NCI-H748 treated with DMSO at 0.1 percent for 48 hours (cell line): ENCODE measurements at regions not wholly inside any gene's neighbourhood (a gene's known extent, or its start where the extent isn't known, plus 50 kb on each side); places are given as distances from the start of the nearest gene placed in this dataset.

Source experiments
- DNase-seq: peaks from one replicate; lab custom pipeline; 2025; lab: John Stamatoyannopoulos, UW

DNA sequence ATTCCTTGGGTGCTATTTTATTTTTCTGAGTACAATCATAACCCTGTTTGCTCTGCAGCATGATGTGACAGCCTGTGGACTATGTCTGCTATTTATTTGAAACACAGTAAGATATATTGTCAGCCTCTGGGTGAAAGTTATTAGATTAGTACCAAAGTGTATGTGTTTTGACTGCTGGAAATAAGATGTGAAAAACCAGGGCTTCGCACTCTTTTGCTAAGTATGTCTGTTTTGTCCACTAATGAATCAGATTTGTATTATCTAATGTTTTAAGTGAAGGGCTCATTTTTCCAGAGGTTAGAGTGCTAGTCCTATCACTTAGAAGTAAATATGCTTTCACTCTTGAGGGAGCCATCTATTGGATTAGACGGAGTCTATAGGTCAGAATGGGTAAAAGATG, 569.8 kb upstream of the FZD8 start:
- no peak for DNase-seq

DNA sequence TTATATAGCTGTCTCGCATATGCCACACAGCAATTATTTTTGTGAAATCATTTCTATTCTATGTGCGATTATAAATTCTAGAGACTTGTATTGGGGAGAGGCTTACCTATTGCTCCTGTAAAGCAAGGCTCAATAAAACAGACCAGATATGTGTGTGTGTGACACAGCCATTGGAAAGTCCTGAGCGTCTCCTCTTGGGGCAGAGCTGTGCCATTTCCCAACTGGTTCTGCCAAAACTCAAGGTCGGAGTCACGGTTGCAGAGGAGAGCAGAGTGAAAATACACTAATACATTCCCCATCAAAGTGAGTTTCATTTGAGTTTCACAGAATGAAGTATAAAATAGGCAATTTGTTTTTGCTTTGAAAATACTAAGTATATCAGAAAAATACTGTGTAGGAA, 567.4 kb upstream of the FZD8 start:
- no peak for DNase-seq

DNA sequence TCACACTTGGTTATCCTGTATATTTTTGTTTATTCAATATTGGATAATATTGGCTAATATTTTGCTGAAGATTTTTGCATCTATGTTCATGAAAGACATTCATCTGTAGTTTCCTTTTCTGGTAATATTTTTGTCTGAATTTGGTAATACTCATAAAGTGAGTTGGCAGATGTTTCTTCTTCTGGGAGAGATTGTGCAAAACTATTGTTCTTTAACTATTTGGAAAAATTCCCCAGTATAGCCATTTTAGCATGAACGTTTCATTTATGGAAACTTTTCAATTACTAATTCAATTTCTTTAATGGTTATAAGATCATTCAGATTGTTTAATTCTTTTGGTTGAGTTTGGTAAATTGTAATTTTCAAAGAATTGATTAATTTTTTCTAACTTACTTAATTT, 560.8 kb upstream of the FZD8 start:
- no peak for DNase-seq

DNA sequence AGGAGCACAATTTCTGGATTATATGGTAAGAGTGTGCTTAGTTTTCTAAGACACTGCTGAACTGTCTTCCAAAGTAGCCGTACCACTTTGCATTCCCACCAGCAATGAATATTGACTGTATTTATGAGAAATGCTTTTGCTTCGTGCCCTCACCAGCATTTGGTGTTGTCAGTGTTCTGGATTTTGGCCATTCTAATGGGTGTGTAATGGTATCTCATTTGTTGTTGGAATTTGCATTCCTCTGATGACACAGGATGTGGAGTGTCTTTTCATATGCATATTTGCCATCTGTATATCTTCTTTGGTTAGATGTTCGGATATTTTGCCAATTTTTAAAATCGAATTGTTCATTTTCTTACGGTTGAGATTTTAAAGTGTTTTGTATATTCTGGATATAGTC, 558.5 kb upstream of the FZD8 start:
- no peak for DNase-seq

DNA sequence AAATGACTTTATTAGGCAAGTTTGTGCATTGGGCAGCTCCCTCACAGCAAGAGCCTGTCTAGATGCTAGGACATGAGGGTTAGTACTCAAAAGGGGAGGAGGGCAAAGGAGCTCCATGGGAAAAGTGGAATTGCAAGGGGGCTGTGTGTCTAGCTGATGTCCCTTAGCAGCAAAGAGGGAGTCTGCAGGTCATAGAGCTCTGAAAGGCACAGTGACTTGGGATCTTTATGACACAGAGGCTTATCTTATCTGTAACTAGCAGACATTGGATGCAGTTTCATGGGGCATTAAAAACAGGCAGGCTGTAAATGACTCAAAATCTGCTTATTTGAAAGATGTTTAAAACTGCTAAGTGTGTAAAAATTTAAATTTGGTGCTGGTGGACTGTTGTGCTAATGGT, 556.2 kb upstream of the FZD8 start:
- no peak for DNase-seq

DNA sequence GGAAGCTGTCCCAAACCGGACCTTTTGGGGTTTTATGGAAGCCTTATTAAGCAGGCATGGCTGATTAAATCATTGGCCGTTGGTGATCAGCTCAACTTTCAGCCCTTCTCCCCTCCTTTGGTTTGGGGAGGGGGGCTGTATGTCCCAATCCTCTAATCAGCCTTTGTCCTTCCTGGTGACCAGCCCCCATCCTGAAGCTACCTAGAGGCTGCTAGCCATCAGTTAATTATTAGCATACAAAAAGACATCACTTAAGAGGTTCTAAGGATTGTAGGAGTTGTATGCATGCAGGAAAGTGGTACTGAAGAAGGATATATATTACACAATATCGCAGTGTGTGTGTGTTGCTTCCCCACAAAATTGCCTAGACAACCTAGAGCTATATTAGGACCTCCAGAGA, 553.3 kb upstream of the FZD8 start:
- DNase-seq = no peak

DNA sequence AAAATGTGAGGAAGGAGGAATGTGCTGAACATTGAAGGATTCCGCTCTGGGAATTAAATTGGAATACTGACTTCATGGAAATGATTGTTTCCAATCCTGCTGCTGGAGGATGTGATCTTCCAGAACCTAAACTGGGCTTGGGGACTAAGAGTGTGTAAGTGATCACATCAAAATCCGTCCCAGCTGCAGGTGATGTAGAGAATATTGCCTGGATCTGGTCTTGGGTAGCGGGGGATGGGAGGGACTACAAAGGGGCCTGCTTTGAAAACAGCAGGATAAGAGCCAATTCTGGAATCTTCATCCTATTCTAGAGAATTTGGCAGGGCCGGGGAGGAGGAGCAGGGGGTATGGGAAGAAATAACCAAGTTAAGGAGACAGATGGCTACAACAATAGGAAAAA, 552.2 kb upstream of the FZD8 start:
- DNase-seq = no peak

DNA sequence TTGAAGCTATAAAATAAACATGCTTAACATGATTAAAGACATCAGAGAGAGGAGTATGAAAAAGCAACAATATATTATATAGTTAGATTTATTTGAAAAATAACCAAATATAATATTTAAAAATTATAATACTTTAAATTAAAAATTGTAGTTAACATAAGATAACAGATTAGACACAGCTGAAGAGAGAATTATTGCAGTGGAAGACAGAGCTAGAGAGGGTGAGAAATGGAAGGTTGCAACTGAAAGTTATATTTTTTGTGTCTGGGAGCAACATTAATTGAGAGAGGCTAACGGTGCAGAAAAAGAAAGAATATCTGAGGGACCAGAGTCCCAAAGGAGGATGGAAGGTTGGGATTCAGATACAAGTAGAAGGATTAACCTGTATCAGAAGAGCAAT, 548.9 kb upstream of the FZD8 start:
- DNase-seq = no peak

DNA sequence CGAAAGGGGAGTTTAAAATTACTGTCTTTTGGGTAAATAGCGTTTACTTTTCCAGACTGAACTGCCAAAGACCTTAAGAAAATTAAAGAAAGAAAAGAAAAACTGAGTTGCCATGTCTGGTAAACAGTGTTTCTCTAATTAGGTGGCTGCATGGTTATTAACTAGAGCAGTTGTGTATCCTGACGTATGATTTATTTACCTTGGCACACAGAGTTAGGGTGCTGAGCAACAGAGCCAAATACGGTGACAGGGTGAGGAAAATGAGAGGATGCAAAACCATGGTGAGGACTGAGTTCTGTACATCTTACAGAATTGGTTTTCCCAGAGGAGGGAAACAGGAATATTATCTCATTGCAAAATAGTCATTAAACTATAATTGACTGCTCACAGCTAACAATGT, 546.4 kb upstream of the FZD8 start:
- no peak for DNase-seq

DNA sequence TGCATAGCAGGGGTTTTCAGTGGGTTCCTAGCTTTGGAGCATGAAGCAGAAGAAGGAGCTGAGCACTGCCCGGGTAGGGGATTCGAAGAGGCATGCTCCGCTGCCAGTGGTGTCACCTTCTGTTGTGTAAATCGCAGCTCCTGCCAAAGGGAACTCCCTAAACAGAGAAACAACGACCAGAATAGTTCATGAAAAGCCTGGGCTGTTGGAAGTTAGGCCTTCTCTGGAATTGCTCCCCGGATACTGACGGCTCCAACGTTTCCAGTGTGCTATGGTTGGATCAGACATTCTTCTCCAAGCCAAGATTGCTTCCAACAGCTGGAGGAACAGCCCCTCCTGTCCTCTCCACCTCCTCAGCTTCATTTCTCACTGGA, 546.0 kb upstream of the FZD8 start:
- no peak for DNase-seq

DNA sequence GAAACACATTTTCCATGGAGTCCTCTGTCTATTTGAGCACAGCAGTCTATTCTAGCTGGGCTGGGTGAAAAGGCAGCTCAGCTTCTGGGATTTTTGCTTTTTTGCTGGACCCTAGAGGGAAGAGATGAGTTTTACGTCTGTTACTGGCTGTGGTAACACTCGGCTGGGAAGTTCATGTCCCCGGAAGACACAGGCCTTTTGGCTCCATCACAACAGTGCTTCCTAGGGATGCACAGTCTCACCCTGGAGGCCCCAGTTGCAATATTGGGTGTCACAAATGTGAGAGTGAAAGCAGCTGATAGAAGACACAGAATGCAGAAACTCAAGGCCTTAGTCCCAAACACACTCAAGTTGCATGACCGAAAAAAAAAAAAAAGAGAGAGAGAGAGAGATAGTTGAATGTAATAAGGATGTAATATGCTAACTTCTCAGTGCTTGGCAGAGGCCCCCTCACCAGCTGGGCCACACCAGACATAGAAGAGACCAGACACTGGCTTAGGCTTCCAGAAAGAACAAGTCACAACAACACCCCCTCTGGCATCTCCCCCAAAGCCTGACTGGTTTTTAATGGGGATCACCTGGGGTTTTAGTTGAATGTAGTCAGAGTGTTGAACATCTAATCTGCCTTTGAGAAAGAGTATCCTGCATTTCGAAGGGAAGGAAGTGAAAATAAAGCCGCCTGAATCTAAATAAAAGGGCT, 545.4 kb upstream of the FZD8 start:
- DNase-seq = no peak

DNA sequence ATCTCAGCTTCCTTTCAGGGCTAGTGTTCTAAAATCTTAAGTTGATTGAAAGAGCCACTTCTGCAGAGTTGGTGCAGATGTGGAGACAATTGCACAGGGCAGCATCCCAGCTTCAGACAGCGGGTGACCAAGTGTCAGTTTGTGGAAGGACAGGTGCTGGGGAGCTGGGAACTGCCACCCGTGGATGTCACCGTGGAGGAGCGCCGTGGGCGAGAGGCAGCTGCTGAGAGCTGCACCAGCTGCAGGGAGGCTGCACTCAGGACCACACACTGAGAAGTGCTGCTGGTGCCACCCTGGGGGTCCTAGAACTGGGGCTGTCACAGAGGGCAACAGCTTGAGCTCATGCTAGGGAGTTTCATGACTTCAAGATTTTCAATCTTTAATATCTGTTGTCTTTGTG, 543.0 kb upstream of the FZD8 start:
- DNase-seq = no peak

DNA sequence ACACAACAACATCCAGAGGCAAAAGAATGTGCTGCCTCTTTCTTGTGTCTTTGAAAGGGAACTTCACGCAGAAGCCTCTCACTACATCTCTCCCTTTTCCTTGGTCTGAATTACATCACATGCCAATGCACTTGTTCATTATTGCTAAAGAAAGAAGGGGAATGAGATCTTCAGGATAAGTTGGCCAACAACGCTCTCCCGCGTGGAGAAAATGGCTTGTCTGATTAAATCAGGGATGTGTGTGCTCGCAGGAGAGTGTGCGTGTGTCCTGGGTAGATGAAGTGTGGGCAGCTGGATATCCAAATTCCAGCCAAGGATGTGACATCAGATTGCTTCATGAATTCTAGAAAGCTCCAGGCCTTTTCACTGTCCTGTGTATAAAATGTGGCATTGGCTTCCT, 541.6 kb upstream of the FZD8 start:
- no peak for DNase-seq

DNA sequence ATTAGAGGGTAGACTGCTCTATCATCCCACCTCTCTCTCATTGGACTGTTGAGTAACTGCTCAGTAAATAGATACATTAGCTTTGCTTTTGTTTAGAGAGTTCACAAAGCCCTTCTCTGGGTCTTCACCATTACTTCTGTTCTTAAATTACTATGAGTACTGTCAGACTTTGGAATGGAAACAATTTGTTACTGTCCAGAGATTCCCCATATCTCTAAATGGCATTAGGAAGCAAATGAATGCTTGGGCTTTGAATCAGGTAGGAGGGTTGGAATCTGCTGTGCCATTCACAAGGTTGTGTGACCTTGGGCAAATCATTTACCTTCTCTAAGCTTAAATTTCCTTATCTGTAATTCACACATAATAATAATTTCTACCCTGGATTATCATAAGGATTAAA, 541.0 kb upstream of the FZD8 start:
- DNase-seq = no peak

DNA sequence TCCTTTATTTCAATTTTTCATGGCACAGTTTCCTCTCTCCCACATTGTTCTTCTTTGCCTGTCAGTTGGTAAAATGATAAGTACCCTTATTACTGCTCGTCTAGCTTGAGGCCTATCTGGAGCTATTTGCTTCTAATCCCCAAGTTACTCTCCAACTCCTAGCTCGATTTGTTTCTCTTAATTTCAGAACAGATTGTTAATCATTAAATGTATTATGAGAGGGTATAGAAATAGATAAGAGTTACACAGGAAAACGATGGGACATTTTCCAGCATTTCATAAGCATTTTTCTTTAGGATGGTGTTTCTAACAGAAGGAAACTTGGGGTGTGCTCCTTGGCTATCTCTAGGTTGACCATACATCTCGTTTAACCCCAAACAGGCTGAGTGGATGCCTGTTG, 540.5 kb upstream of the FZD8 start:
- DNase-seq = no peak

DNA sequence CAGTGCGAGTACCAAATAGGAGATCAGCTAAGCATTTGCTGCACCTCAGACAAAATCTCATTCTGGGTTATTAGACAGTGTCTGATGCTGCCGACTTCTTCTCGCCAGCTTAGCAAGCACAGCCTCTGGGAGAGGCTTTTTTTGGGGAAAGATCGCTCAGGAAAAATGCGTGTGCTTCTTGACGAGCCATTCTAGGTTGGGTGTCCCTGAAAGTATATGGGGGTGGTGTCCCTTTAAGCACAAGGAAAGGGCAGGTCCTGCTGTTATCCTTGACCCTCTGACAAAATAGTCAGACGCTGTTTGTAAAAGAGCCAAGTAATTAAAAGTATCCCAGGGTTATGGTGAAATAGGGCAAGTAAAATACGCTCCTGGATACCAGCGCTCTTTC, 540.1 kb upstream of the FZD8 start:
- DNase-seq = no peak

DNA sequence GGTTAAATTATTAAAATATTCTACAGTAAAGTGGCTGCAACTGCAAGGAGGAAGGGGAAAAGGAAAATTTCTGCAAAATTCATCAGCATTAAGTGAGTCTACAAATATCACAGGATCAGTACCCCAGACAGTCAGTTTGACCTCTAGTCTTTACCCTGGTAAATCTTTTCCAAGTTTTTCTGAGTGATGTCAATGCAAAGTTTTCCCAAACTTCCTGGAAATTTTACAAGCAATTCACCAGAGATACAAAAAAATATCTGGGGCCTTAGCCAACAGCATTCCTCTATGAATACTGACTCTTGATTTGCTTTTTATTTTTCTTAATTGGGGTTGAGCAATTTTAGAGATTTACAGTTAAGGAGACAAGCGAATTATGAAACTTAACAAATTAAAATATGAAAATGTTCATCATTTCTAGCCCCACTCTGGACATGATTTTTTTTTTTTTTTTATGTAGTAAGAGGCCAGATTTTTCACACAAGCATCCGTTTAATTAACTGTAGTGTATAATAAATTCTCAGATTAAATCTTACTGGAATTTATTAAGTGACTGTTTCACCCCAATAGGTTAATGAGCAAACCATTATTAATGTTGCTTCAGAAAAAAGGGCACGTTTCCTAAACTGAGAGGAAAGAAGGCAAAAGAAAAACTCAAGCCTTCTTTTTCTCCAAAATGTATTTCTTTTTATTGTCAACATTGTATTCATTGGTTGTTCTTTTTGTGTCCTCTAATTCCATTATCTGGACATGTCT, 539.5 kb upstream of the FZD8 start:
- no peak for DNase-seq

DNA sequence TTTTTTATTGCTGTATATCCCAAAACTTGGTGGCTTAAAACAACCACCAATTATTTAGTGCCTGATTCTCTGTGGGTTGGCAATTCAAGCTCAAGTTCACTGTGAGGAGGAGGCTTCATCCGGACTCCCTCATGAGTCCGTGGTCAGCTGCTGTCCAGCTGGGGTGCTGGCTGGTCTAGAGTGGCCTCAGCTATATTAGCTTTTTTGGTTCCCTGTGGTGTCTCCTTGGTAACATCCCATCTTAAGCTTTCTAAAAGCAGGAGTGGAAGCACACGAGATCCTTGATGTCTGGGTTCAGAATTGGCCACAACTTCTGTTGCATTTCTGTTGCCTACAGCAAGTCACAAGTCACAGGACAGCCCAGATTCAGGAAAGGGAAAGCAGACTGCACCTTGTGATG, 536.5 kb upstream of the FZD8 start:
- DNase-seq = no peak

DNA sequence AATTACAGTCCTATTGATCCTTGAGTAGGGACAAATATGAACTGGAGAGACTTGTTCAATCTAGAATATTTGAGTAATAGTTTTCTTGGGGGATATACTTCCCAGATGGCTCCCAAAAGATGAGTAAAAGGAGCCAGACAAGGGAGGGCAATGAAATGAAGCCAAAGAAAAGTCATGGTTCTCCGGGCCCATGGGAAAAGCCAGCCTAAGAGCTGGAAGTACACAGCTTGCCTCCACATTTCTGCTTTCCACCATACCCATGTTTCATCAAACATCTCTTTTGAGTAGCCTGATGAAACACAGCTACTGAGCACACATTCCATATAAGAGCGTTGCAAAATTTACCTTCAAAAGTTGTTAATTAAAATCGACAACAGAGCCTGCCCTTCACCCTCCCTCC, 535.0 kb upstream of the FZD8 start:
- no peak for DNase-seq

DNA sequence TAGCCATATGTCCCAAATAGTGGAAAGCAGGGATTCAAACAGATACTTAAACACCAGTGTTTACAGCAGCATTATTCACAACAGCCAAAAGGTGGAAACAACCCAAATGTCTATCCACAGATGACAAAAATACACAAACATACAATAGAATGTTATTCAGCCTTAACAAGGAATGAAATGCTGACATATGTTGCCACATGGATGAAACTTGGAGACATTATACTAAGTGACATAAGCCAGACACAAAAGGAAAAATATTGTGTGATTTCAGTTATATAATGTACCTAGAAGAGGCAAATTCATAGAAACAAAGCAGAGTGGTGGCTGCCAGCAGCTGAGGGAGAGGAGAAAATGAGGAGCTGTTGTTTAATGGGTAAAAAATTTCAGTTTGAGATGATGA, 533.9 kb upstream of the FZD8 start:
- no peak for DNase-seq

DNA sequence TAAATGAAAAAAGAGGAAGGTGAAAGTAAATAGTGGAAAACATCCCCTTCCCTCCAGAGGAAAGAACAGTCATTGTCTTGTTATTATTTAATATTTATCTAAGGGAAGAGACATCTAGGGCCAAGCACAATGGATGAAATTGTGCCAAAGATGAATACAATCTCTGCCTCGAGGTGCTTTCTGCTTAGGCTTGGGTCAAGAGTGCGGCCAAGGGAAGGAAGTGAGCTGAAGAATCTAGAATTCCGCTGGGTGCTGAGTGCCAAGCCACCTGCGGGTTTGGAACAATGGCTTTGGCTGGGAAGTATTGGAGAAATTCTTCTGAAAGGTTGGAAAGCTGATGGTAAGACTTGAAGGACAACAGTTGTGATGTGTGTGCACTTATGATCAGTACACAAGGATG, 531.3 kb upstream of the FZD8 start:
- DNase-seq = no peak

DNA sequence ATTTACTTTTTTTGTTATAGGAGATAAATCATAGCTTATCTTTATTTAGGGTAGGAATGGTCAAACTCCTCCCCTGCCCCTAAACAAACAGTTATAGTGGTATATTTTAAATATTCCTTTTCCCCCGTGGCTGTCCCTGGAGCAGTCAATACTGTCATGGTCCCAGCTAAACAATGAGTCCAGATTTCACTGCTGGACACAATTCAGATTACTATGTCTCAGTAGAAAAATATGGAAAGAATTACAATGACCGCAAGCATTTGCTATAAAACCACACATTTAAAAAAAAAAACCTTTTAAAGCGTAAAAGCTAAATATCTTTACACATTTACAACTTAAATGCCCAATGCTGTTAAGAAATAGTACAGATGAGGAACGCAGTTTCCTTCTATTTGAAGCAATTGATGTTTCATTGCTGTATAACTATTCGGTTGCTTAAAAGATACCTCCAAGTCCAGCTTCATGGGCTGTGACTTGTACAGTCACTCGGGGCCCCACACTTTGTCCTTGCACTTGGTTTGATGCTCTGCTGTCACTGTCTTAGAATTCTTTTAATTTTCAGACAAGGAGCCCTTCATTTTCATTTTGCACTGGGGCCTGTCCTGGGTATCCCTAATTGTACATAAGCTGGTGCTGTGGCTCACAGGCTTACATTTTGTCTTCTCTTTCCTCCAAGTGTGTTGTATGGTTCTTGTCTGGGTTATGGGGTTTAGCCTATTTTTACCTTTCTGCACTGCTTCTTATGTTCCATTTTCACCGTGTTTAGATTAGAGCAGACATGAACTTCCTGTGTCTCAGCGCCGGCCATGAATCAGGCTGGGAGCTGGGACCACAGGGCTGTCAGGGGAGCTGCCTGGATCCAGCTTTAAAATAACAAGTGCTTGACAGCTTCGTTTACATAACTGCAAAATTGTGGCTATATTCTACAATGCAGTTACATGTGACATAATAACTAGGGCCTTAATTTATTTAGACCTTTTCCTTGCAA, 530.2 kb upstream of the FZD8 start:
- no peak for DNase-seq

DNA sequence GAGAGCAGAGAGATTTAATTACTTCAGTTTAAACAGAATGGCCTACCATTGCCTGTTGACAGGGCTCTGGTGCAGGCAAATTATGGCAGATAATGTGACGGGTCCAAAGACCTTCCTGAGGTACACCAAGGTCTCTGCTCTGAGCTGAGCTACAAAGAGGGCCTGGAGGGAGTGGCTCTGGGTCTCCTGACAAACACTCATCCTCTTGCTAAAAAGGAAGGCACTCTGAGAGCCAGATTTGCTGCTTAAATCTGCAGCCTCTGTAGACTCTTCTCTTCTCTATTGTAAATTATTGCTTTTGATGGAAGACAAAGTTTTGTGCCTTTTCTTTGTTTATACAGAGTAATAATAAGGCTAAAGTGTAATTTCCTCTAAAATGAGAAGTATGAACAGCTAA, 529.5 kb upstream of the FZD8 start:
- no peak for DNase-seq
